HCT116 (cell line): ENCODE measurements at regions not wholly inside any gene's neighbourhood (a gene's known extent, or its start where the extent isn't known, plus 50 kb on each side); places are given as distances from the start of the nearest gene placed in this dataset.

Experiments
- EGR1 ChIP-seq: IDR thresholded peaks from 2 replicates; pipeline ENCODE4 v1.6.1; 2012; ENCODE audit warnings: low read depth
- EZH2 ChIP-seq: fragments of 200-600 bp; sonication (generic); IDR thresholded peaks from 2 replicates; pipeline ENCODE4 v1.6.1; 2017; ENCODE audit warnings: antibody characterized with exemption, mixed run types
- EZH2phosphoT487 ChIP-seq: fragments of 200-600 bp; IDR thresholded peaks from 2 replicates; pipeline ENCODE4 v1.6.1; 2018; ENCODE audit warnings: antibody characterized with exemption, borderline replicate concordance
- JUND ChIP-seq: IDR thresholded peaks from 2 replicates; pipeline ENCODE4 v1.6.1; 2012
- POLR2A ChIP-seq: IDR thresholded peaks from 2 replicates; pipeline ENCODE4 v1.7.0; 2011; ENCODE audit warnings: borderline replicate concordance; ENCODE audit not compliant: insufficient read depth, insufficient read length; ENCODE audit errors: extremely low read depth
- POLR2AphosphoS5 ChIP-seq: IDR thresholded peaks from 2 replicates; pipeline ENCODE4 v1.6.1; 2011; ENCODE audit warnings: mild to moderate bottlenecking, low read depth, low read length, moderate library complexity
- REST ChIP-seq: IDR thresholded peaks from 2 replicates; pipeline ENCODE4 v1.6.1; 2012; ENCODE audit warnings: low read depth
- SIN3A ChIP-seq: IDR thresholded peaks from 2 replicates; pipeline ENCODE4 v1.6.1; 2012; ENCODE audit warnings: low read depth
- TCF7L2 ChIP-seq: IDR thresholded peaks from 2 replicates; pipeline ENCODE4 v1.7.0; 2011; ENCODE audit warnings: borderline replicate concordance, inconsistent platforms; ENCODE audit not compliant: insufficient read depth, insufficient read length; ENCODE audit errors: extremely low read depth
- YY1 ChIP-seq: IDR thresholded peaks from 2 replicates; pipeline ENCODE4 v1.6.1; 2011; ENCODE audit warnings: low read length, low read depth, moderate library complexity, mild to moderate bottlenecking; ENCODE audit not compliant: insufficient replicate concordance; ENCODE audit errors: extremely low read depth
- TF ChIP-seq, protein P1 (sequence below), 3 experiments: fragments of 200-600 bp in 1 of 3; sonication (generic) in 1 of 3; IDR thresholded peaks in 2 of 3; conservative IDR thresholded peaks in 1 of 3; 2 replicates each; pipeline ENCODE4 v1.5.1; 2012 to 2017; ENCODE audit warnings: low read depth in 2 of 3, low read length in 2 of 3, antibody characterized with exemption in 1 of 3, borderline replicate concordance in 1 of 3, control low read depth in 1 of 3, mild to moderate bottlenecking in 1 of 3, mixed read lengths in 1 of 3, mixed run types in 1 of 3, moderate library complexity in 1 of 3; ENCODE audit not compliant: insufficient read depth in 1 of 3

DNA sequence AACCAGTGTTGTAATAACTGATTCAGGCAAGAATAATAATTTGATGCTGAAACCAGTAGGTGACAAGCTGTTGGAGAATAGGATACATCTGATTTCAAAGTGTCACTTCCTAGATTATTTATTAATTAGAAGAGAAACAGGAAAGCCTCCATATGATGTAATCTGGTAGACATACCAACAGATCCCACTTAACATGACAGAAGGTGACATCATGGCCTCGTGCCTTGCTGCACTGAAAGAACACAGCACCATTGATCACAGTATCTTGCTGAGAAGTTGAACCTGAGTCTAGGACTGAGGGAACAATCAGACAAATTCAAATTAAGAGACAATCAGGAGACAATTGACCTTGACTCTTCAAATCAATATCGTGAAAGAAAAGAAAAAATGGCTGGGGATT is 131.6 kb upstream of the DLGAP1 start:
- TF ChIP-seq EZH2 (no peak), JUND (no peak), POLR2AphosphoS5 (no peak), YY1 (no peak), EZH2phosphoT487 (no peak), POLR2A (no peak), SIN3A (no peak), REST (no peak), TCF7L2 (no peak), EGR1 (no peak)
- TF ChIP-seq, protein P1, sequence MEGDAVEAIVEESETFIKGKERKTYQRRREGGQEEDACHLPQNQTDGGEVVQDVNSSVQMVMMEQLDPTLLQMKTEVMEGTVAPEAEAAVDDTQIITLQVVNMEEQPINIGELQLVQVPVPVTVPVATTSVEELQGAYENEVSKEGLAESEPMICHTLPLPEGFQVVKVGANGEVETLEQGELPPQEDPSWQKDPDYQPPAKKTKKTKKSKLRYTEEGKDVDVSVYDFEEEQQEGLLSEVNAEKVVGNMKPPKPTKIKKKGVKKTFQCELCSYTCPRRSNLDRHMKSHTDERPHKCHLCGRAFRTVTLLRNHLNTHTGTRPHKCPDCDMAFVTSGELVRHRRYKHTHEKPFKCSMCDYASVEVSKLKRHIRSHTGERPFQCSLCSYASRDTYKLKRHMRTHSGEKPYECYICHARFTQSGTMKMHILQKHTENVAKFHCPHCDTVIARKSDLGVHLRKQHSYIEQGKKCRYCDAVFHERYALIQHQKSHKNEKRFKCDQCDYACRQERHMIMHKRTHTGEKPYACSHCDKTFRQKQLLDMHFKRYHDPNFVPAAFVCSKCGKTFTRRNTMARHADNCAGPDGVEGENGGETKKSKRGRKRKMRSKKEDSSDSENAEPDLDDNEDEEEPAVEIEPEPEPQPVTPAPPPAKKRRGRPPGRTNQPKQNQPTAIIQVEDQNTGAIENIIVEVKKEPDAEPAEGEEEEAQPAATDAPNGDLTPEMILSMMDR (IDR thresholded peaks at IDR 0.05 in 2 of 3, conservative IDR thresholded peaks at IDR 0.05 in 1 of 3; ENCODE audit: borderline replicate concordance in 1 of 3, insufficient read depth in 1 of 3, low read depth in 2 of 3, low read length in 2 of 3): no peak
